HG02870 (cell line): ENCODE measurements at regions not wholly inside any gene's neighbourhood (a gene's known extent, or its start where the extent isn't known, plus 50 kb on each side); places are given as distances from the start of the nearest gene placed in this dataset.
"Not testable (repeated sequence)": the region's sequence is repeated elsewhere in the genome, so short reads cannot be mapped to it uniquely, and the experiment has no call there.

Experiments used
- ATAC-seq: cut with Tn5 transposase; IDR thresholded peaks from one replicate; pipeline ENCODE4 v1.9.1; 2021; ENCODE audit warnings: mild to moderate bottlenecking, moderate library complexity; ENCODE audit not compliant: unreplicated experiment

DNA sequence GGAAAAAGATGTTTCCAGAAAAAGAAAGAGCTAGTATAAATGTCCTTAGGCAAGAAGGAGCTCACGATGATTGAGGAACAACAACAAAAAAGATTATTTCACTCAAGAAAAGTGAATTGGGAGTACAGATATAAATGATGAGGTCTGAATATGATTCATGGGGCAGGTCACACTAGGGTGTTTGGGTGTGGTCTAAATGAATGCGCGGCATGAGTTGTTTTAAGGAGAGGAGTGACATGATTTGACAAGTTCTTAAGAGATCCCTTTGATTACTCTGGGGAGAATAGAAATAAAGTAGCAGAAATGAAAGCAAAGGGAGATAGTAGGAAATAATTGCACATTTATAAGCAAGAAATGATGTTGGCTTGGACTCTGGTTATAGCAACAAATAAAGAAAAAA, 59.3 kb downstream of the NUTM2D start:
- not testable (repeated sequence) for ATAC-seq

DNA sequence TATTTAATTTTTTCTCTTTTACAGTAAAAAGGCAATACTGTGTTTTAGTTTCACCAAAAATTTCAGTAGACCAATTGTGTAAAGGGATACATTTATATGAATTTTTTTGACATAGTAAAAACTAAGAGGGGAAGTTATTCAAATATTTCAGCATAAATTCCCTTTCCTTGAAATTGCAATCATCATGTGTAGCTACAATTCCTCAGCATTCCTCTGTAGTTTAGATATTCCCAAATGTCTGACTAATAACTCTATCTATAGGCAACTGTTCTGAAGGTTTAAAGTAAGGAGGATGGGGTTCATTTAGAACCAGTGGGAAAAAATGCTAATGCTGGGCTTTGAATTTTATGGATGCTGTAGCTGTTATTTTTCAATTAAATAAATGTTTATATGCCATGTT, 65.1 kb downstream of the NUTM2D start:
- not testable (repeated sequence) for ATAC-seq

DNA sequence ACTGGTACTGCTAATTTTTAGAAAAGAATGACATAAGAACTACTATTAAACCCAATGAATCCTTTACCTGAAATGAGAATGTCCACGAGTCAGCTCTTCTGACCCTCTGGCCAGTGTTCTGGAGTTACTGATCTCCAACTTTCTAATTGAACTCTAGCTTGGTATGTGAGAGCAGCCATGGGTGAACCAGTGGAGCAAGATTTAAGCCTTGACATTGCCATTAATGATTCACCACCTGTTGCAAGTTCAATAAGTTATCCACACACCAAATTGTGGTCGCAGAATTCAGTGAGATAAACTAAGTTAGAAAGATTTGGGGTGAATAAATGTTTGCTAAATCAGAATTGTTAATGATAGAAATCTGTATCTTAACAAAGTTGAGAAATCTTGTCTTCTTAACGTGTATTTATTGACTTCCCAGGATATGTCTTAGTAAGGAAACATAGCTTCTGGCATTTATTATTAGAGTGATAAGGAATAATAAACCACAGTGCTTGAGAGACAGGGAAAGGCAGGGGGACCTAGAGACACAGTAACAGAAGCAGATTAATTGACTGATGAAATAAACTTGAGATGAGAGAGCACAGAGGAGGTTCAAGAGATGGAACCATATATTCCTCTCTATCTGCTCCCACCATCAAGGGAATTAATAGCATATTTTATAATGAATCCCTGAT, 67.3 kb downstream of the NUTM2D start:
- ATAC-seq = not testable (repeated sequence)

DNA sequence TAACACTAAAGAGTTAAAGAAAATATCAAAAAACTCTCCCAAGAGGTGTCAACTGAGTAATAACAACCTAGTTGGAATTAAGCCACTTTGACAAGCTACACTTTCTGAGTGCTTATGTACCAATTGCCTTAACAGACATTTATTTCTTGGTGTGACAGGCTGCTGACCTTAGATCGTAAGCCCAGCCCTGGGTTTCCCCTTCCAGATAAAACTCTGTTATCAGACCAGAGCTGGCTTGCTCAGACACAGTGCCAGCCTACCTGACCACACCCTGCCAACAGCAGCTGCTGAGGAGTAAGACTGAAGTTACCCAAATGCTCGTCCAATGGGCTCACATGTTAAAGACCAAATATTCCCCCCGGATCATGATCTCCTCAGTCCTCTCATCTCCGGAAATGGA, 70.9 kb upstream of the MINPP1 start:
- not testable (repeated sequence) for ATAC-seq

DNA sequence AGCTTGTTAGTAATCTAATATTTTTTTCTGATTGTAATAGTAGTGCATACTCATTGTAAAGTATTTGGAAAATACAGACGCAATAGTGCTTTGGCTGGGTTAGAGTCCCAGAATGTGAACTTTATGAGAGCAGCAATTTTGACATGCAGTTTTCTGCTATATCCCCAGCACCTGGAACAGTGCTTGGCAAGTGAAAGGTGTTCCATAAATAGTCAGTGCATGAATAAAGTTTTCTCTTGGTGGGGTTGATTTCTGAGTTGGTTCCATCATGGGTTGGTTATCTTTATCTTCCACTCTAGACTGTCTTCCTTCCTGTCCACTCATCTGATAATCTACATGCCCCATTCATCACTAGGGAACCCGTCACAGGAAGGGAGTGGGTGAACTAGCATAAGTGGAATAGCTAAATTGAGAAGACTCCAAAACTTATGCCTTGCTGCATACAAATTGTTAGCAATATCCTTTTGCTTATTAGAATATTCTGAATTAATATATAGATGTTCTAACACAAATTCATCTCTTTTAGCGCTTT, 69.3 kb upstream of the MINPP1 start:
- ATAC-seq = not testable (repeated sequence)

DNA sequence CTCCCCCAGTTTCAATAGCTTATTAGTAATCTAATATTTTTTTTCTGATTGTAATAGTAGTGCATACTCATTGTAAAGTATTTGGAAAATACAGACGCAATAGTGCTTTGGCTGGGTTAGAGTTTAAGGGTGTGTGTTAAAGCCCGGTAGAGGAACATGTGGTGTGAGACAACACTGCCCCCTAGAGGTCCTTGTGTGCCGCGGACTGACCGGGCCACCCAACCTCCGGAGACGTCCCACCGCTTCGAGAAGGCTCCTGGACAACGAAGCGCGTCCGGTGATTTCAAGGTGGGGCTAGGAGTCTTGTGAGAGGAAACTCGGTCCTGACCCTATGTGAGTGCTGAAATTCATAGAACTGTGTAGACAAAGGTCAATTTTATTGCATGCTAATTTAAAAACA, 68.6 kb upstream of the MINPP1 start:
- peak; percentile 71 for ATAC-seq

DNA sequence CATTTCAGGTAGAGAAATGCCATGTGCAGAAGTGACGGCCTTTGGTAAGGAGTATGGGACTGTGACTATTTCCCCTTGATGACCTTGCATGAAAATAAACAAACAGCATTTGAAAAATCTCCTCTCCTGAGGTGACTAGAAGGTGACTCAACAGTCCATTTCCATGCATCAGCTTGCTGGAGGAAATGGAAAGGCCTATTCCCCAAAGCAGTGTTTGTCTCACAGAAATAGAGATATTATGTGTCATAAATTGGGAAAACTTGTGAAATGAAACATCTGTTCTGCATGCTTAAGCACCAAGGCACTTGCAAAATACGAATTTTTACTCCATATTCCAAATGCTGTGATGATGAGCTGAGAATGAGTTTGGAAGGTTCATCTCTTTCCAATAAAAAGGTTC, 67.2 kb upstream of the MINPP1 start:
- not testable (repeated sequence) for ATAC-seq
